ENCODE measurements at regions not wholly inside any gene's neighbourhood (a gene's known extent, or its start where the extent isn't known, plus 50 kb on each side); places are given as distances from the start of the nearest gene placed in this dataset.

- no peaks in the 10 kb centered on the region for H4K20me1 ChIP-seq (ENCODE audit: control insufficient read depth, insufficient read depth)
- H3K9me3 ChIP-seq (replicated peaks; ENCODE audit: control insufficient read depth, insufficient read depth, low read length): no peaks in the 10 kb centered on the region
- RAD21 ChIA-PET (ENCODE audit: unreplicated experiment): interaction anchor here (1.9 kb wide), 1 partner anchor 125 kb away, joined by 4 read pairs; no protein-coding TSS in a partner anchor
- no peak overlapping the region for H3K4me2 ChIP-seq (ENCODE audit: control insufficient read depth, insufficient read depth)
- ATAC-seq: no peak
- no peaks in the 10 kb centered on the region for H3K27me3 ChIP-seq (replicated peaks in 1 of 2; ENCODE audit: control insufficient read depth in 2 of 2, insufficient read depth in 2 of 2, low read length in 1 of 2)
- H3K79me2 ChIP-seq (ENCODE audit: control insufficient read depth, insufficient read depth, low read length): no peaks in the 10 kb centered on the region
- H3K4me3 ChIP-seq: no peak overlapping the region
- H3K9ac ChIP-seq (ENCODE audit: control insufficient read depth, insufficient read depth, low read length): no peak overlapping the region
- H3K4me1 ChIP-seq (ENCODE audit: control insufficient read depth, insufficient read depth, low read length): no peaks in the 10 kb centered on the region
- POLR2A ChIA-PET: no interaction called here
- no peaks in the 10 kb centered on the region for H3K36me3 ChIP-seq (ENCODE audit: control insufficient read depth in 2 of 2, insufficient read depth in 2 of 2, low read length in 1 of 2)
- FAIRE-seq: peak; percentile 38
- SMC1A ChIA-PET (ENCODE audit: uncharacterized antibody, unreplicated experiment): interaction anchor here (0.6 kb wide), 1 partner anchor 168 kb away, joined by 3 read pairs; no protein-coding TSS in a partner anchor
- no peak for DNase-seq (ENCODE audit: low read depth, low spot score)
- H3K27ac ChIP-seq (ENCODE audit: control insufficient read depth, insufficient read depth): no peak overlapping the region
- CTCF ChIA-PET: no interaction called here
- intact Hi-C loops (cut with micrococcal nuclease; ENCODE audit: unreplicated experiment): loop anchor here (10.0 kb wide), 1 partner anchor 534 kb away; no protein-coding TSS in a partner anchor
- no TSS peak for BruUV-seq (replicated peaks)
- WGBS (ENCODE audit: insufficient coverage, insufficient replicate concordance, low lambda C conversion rate, missing lambda C conversion rate): 28% methylated on average over 6 of the region's 6 CpGs
- TF ChIP-seq LARP7 (IDR thresholded peaks at IDR 0.05) (no peak), SUZ12 (IDR thresholded peaks at IDR 0.05; ENCODE audit: unreplicated experiment) (no peak), ZNF687 (IDR thresholded peaks at IDR 0.05) (no peak), ZBTB33 (IDR thresholded peaks at IDR 0.05) (no peak), MYC (IDR thresholded peaks at IDR 0.05; ENCODE audit: insufficient read depth, insufficient read length, insufficient replicate concordance, low read length, severe bottlenecking) (no peak), KAT2A (conservative IDR thresholded peaks at IDR 0.05; ENCODE audit: control insufficient read depth, low read depth, low read length) (no peak), TARDBP (IDR thresholded peaks at IDR 0.05; ENCODE audit: borderline replicate concordance) (no peak), CBFB (IDR thresholded peaks at IDR 0.05; ENCODE audit: low read depth) (no peak), PAX5 (IDR thresholded peaks at IDR 0.05; ENCODE audit: borderline replicate concordance, low read depth, low read length) (no peak), USF2 (IDR thresholded peaks at IDR 0.05; ENCODE audit: borderline replicate concordance, low read depth, low read length) (no peak)
- H2AFZ ChIP-seq (ENCODE audit: control insufficient read depth, low read depth, low read length): no peak overlapping the region
- in situ Hi-C loops (cut with MboI): no loop called here
Measured at GRCh38 chr5:160968480-160968879, 116.5 kb upstream of the ATP10B start.

All from GM12878 (cell line).